Hypothalamus (tissue), 51 donors: ENCODE measurements at regions not wholly inside any gene's neighbourhood (a gene's known extent, or its start where the extent isn't known, plus 50 kb on each side); places are given as distances from the start of the nearest gene placed in this dataset.
"Not testable (repeated sequence)": the region's sequence is repeated elsewhere in the genome, so short reads cannot be mapped to it uniquely, and the experiment has no call there.

Experiments
- DNase-seq, 51 donors: peaks; one replicate each; lab custom pipeline; 2025; lab: John Stamatoyannopoulos, UW

GRCh38 chr1:196005426-196005825, 602.8 kb downstream of the KCNT2 start:
- DNase-seq, result no peak

- not testable (repeated sequence) for DNase-seq
These were observed 603.9 kb downstream of the KCNT2 start for GRCh38 chr1:196004388-196004787.

GRCh38 chr1:196002906-196003305, 605.3 kb downstream of the KCNT2 start:
- no peak for DNase-seq

GRCh38 chr1:196002296-196002695, 605.9 kb downstream of the KCNT2 start:
- DNase-seq, result not testable (repeated sequence)

GRCh38 chr1:196001188-196001587, 607.1 kb downstream of the KCNT2 start:
- no peak for DNase-seq

- no peak for DNase-seq
These were observed 609.2 kb downstream of the KCNT2 start for GRCh38 chr1:195999022-195999421.

- no peak for DNase-seq
These were observed 626.6 kb downstream of the KCNT2 start for GRCh38 chr1:195981448-195982139.

- DNase-seq, result no peak
These were observed 628.6 kb downstream of the KCNT2 start for GRCh38 chr1:195979646-195980045.

GRCh38 chr1:195973311-195973904, 634.8 kb downstream of the KCNT2 start:
- DNase-seq, result no peak

GRCh38 chr1:195971589-195971988, 636.7 kb downstream of the KCNT2 start:
- no peak for DNase-seq

GRCh38 chr1:195970209-195970608, 638.0 kb downstream of the KCNT2 start:
- no peak for DNase-seq

- no peak for DNase-seq
These were observed 642.8 kb downstream of the KCNT2 start for GRCh38 chr1:195965475-195965874.

- no peak for DNase-seq
These were observed 643.2 kb downstream of the KCNT2 start for GRCh38 chr1:195965036-195965435.

GRCh38 chr1:195964516-195964915, 643.7 kb downstream of the KCNT2 start:
- DNase-seq, result no peak

- DNase-seq, result no peak
These were observed 646.2 kb downstream of the KCNT2 start for GRCh38 chr1:195962051-195962450.

- no peak for DNase-seq
These were observed 647.7 kb downstream of the KCNT2 start for GRCh38 chr1:195960580-195960979.

GRCh38 chr1:195958131-195958530, 650.1 kb downstream of the KCNT2 start:
- DNase-seq, result no peak

- DNase-seq, result no peak
These were observed 651.4 kb downstream of the KCNT2 start for GRCh38 chr1:195956845-195957244.

GRCh38 chr1:195954848-195955247, 653.4 kb downstream of the KCNT2 start:
- DNase-seq, result no peak

- no peak for DNase-seq
These were observed 656.9 kb downstream of the KCNT2 start for GRCh38 chr1:195951313-195951712.

- peak in 1 of 51 donors; percentile 16 for DNase-seq
These were observed 659.9 kb downstream of the KCNT2 start for GRCh38 chr1:195948123-195948895.

GRCh38 chr1:195946500-195946899, 661.7 kb downstream of the KCNT2 start:
- no peak for DNase-seq
